Midbrain (tissue), 1 donor: ENCODE measurements at regions not wholly inside any gene's neighbourhood (a gene's known extent, or its start where the extent isn't known, plus 50 kb on each side); places are given as distances from the start of the nearest gene placed in this dataset.

Source experiments
- DNase-seq: peaks from one replicate; lab custom pipeline; 2025; lab: John Stamatoyannopoulos, UW

DNA sequence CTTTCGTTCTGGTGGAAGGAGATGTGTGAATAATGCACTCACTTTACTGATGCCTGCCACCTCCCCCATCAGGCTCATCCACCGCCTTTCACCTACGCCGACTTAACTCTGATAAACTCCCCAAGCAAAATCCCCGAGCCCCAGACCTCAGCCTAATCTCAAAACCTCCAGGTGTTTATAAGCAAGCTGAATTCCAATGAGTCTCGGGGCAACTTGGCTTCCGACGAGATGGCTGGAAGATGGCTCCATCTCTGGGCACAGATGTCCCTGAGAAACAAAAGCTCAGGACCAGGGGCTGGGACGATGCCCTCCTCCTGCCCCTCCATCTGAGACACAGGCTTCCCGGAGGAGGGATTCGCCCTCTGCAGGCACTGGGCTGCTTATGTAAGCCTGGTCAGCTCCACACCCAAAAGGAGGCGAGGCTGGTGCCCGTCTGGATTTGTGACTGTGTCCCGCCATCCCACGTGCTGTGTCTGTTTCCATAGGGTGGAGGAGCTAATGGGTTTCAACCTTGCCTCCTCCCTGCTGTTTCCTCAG, 386.4 kb upstream of the TNRC6C start:
- no peak for DNase-seq

DNA sequence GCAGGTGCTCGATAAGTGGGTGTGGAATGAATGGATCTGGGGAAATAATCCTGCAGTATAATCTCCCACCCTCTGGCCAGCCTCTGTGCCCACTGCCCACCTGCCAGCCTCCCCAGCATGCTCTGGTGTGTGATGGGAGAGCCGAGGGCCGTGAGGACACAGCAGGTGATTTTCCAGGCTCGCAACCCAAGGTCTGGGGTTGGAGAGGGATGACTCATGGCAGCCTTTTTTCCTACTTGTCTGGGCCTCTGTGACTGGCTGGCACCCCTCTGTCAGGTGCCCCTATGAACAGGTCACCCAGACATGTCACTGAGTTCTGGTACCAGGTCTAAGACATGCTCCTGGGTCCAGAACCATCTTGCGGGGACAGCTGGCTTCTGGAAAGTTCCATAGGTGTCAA, 385.7 kb upstream of the TNRC6C start:
- DNase-seq, result no peak

DNA sequence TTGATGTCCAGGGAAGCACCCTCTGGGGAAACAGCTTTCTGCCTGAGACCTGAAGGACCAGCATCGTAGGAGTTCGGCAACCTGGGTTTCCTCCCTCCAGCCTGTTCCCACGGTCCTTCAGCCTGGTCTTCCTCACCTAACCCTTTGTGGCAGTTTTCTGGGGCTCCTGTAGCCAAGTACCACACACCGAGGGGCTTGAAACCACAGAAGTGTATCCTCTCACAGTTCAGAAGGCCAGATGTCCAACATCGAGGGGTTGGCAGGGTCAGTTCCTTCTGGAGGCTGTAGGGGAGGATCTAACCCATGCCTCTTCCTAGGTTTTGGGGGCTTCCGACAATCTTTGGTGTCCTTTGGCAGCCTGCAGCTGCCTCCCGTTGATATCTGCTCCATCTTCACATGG, 381.0 kb upstream of the TNRC6C start:
- DNase-seq, result no peak

DNA sequence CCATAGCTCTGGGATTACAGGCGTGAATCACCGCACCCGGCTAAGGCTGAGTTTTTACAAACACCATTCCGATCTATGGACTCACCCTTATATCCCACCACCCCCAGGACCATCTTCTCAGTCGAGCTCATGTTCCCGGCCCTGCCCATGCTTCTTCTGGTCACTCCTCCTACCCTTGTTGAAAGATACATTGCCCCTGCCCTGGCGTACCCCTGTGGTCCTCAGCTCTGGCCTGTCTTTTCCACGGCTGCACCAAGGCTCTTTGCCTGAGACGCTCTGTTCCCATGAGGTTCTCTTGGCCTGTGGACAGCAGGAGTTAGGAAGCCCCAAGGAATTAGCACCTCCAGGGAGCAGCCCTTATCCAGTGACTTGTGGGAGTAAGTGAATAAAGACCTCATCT, 379.4 kb upstream of the TNRC6C start:
- DNase-seq, result no peak

DNA sequence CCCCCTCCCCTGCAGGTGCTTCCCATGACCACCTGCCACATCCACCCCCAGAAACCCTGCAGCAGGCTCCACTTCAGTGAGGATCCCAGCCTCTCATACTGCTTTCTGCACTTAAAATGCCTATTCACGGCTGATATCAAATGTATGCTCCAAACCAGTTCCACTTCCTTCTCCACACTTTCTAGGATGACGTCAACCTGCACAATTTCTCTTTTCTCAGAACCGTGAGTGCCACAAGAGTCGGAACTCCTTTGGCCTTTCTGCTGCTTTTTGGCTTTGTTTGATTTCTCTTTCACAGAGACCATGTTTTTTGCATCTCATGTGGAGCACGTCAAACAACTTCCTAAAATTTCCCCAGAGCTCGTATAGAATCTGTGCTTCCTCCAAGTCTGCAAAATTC, 378.8 kb upstream of the TNRC6C start:
- DNase-seq, result no peak

DNA sequence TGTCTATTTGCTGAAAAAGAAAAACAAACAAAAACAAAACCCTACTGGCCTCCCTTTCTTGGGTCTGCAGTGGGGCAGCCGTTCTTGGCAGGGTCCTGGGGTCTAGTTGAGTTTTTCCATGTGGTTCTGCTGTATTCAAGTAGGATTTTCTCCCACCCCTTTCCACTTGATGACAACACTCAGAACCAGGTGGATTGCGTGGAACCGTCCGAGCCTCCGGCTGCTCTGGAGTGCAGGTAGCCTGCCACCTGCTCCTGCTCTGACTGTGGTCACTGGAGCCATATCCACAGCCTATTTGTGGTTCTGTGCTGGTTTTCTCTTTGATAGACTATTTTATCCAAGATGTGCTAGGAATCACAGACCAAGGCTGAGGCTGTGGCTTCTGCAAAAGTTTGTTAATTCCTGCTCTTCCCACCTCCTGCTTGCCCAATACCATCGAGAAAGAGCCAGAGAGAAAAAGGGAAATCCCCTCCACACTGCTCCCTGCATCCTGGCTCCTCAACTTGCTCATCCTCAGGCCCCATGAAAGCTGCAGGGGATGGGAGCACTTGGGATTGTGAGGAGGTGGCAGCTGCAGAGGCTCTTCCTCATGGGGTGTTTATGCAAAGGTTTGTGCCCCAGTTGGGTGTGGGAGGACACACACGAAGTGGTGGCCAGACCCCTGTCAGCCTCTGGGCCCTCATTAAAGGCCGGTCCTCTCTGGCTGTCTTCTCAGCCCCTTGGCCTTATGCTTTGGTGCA, 377.8 kb upstream of the TNRC6C start:
- DNase-seq, result no peak

DNA sequence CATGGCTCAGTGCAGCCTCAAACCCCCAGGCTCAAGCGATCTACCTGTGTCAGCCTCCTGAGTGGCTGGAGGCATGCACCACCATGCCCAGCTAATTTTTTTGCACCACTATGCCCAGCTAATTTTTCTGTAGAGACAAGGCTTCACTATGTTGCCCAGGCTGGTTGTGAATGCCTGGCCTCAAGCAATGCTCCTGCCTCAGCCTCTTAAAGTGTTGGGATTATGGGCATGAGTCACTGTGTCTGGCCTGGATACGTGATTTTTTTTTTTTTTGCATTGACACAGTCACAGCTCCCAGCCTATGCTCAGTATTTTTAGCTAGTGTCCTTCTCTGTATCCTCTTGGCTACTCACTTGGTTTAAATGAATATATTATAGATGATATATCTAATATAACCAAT, 377.0 kb upstream of the TNRC6C start:
- no peak for DNase-seq

DNA sequence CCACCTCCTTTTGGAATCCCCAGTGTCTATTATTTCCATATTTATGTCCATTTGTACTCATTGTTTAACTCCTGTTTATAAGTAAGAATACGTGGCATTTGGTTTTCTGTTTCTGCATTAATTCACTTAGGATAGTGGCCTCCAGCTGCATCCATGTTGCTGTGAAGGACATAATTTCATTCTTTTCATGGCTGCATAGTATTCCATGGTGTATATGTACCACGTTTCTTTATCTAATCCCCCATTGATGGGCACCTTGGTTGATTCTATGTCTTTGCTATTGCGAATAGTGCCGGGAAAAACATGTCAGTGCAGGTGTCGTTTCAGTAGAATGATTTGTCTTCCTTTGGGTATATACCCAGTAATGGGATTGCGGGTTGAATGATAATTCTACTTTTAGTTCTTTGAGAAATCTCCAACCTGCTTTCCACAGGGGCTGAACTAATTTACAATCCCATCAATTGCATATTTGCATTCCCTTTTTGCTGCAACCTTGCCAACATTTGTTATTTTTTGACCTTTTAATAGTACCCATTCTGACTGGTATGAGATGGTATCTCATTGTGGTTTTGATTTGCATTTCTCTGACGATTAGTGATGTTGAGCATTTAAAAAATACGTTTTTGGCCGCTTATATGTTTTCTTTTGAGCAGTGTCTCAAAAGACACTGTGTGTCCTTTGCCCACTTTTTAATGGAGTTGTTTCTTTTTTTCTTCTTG, 373.2 kb upstream of the TNRC6C start:
- no peak for DNase-seq

DNA sequence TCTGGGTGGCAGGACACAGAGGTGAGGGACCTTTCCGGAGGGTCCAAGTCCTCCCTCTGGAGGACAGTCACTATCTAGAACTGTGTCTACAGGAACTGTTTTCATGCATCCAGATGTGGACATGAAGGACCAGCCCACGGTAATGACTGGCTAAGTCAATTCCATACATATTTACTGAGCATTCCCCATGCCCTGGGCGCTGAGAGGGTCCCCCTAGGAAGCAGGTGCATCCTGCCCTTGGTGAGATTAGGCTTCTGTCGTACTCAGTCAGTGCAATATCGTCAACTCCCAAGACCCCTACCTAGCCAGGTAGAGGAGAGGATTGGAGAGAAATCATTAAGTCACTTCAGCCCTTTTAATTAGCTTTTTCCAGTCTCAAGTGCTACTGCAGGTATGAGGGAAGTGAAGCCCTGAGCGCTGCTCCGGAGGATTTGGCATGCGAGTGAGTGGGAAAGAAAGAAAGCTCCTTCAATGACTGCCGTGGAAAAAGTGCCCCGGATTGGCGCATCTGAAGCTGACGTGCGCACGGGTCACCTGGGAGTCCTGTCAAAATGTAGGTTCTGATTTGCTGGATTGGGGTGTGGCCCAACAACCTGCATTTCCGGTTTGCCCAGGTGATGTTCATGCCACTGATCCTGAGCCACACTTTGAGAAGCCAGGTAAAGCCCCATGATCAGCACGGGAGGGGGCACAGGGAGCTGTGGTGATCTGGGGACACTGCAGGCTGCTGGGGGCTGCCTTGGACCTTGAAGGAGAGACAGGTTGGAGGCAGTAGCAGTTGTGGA, 367.4 kb upstream of the TNRC6C start:
- no peak for DNase-seq

DNA sequence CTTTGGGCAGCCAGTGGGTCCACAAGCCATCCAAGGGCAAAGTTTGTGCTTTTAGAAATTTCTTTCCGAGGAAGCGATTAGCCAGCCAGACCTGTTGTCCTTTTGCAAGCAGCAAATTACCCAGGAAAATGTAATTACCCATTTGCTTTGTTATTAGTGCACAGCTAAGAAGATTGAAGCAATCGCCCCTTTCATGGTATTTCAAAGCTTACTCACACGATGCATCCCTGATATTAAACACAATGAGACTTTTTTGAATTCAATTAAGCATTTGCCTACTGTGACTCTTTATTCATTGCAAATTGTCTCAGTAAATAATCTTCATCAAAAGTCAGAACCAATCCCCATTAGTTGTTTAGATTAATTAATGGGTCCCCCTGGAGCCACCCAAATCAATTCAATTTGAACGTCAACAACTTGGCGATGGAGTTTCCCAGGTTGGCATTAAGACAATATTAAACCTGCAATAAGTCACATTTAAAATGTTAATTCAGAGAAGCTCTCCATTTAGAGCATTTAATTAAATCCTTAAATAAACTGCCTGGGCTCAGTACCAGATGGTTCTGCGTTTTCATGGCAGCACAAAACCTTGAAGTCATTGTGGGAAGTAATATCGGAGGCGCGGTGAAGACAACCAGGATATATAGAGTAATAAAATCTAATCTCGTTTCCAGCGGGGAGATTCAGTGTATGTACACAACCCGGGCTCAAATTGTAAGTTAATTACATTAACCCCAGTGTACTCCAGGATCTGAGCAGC, 366.2 kb upstream of the TNRC6C start:
- DNase-seq, result no peak

DNA sequence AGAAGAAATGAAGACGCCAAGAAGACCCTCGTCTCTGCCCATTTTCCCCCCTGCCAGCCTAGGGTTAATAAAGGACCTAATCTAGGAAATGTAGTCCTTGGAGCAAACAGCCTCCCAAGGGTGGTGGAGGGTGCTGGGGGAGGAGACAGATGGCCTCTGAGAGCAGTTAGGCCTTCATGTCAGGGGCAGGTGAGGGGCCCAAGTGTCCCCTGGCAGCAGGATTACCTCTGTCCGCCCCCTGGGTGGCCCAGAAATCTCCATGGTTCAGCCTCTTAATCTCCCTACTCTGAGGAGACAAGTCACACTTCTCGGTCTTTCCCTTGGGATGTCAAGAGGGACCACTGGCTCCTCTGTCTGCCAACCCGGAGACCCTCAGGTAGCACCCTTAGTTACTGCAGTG, 365.4 kb upstream of the TNRC6C start:
- DNase-seq, result no peak

DNA sequence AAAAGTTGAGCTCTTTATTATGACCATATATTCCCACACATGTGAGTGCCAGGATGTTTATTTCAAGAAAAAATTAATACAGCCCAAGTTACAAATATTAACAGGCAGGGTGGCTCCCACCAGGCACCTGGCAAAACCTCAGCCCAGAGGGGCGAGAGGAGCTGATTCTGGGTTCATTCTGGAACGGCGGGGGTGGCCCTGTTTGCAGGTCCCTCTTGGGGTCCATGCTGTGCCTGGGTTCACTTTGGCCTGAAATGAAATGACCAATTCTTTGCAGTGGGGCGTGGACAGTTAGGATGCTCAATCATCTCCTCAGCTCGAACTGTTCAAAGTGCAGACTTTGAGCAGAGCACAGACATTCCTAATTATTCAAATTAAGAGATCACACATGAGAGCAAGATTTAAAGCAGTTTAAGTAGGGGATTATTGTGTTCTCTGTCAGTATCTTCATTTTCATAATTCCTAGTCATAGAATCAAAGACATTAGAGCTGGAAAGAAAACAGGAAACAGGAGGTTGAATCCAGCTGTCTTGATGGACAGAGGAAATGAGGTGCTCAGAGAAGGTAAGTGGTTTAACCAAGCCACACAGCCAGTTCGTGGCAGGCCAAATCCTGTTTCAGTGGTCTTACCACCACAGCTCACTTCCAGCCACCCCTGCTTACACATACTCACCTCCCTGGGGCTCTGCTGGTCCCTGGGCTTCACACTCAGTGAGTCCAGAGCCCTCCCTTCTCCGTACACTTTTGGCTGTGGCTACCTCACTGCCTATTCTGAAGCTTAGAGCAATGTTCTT, 363.9 kb upstream of the TNRC6C start:
- no peak for DNase-seq

DNA sequence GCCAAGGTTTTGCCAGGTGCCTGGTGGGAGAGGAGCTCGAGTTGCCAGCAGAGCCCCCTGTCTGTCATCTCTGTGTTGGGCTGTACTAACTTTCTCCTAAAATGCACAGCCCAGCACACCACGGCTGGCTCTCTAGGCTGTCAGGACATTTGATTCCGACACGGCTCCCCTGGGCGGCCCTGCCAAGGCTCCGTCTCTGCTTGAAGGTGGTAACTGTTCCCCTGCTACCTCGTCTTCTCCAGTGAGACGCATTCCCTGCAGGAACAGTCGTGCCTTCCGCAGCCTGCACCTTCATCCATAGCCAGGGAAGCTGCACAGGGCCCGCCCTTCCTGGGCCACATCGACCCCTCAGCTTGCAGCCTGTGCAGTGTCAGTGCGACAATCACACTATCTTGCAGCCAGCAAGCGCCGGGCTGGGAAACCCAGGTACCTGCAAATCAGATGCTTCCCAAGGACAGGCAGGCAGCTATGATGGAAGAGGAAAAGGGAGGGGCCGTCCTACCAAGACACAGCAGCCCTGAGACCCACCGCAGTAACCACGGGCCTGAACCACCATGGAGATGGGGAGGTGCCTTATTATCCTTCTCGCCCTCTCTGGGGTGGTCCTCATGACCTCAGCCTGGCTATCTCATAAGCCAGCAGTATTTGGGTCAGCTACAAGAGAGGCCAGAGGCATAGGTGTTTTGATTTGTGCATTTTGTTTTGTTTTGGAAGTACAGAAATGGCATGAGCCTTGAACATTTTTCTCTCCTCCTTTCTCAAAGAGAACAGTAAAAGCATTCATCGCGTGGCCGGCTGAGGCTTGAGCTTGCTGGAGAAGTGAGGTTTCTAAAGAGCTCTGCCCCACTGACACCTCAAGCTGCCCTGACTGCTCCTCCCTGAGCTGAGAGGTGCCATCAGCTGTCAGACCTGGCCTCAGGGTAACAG, 361.7 kb upstream of the TNRC6C start:
- DNase-seq, result no peak

DNA sequence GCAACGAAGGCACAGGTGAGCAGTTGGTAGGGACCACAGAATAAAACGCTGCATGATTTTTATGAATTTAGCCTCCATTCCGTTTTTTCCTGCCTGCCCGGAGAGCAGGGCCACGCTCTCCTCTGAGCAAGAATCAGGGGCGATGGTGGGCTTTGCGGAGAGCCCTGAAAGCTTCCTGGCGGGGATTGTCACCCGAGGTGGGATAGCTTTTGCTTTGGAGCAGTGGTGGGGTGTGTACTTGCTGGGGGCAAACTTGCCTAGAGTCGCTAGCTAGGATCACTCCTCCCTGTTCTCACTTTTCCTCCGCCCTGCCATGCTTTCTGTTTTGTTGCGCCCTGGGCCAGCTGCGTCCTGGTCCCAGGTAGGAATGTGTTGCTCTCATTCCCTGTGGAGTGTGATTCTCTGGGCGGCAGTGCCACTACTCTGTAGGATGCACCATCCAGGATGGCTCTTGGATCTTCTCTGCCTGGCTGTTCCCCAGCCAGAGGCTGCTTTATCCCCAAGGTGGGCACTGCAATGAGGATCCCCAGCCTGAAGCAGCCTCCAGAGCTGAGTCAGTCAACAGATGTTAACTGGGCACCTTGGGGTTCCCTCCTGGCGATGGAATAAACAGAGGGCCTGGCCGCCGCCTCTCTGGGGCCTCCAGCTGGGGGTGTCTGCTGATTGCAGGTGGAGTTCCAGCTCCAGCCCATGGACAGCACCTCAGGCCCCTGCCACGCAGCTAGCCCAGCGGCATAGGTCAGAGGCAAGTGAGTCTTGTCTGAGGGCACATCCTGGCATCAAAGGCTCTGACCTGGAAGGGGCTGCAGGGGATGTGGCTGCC, 360.9 kb upstream of the TNRC6C start:
- DNase-seq, result no peak

DNA sequence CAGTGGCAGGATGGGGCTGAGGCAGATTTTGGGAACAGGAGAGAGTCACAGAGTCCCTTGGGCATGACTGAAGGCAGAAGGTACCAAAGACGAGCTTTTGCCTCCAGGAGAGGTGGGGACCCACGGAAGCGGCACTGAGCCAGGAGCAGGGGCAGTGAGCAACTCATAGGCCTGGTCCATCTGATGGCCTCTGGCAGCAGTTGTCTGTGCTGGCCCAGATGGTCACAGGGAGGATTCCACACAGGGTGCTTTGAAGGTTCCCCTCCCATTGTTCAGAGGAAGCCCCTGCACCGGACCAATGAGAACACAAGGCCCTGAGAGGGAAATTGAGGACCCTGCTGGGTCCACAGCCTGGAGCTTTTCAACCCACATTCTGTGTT, 360.3 kb upstream of the TNRC6C start:
- no peak for DNase-seq

DNA sequence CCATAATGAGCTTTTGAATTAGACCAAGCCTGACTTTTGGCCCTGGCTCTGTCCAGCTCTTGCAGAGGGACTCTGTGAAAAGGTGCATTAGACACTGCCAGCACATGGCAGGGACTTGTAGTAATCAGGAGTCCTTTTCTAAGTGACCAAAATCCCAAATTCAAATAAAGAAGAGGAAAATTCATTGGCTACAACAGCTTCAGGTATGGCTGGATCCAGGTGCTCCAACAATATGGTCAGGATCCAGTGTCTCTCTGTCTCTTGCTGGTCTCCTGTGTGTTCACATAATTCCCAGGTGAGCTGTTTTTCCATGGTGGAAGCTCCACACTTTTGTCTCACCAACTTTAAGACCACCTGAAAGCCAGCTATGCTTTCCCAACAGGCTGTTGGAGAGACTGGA, 358.8 kb upstream of the TNRC6C start:
- DNase-seq, result no peak

DNA sequence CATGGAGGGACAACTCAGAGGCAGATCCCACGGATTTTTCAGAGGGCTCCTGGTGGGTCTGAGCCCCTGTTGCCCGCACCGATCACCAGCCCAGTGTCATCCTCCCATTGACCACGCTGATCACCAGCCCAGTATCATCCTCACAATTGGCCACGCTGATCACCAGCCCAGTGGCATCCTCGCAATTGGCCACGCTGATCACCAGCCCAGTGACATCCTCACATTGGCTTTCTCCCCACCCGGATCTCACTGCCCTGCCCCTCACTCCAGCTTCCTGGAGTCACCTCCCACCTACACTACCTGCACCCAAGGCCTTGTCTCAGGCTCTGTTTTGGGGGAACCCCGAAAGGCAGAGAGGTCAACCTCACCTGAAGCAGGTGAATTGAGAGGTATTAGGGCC, 358.2 kb upstream of the TNRC6C start:
- DNase-seq, result no peak

DNA sequence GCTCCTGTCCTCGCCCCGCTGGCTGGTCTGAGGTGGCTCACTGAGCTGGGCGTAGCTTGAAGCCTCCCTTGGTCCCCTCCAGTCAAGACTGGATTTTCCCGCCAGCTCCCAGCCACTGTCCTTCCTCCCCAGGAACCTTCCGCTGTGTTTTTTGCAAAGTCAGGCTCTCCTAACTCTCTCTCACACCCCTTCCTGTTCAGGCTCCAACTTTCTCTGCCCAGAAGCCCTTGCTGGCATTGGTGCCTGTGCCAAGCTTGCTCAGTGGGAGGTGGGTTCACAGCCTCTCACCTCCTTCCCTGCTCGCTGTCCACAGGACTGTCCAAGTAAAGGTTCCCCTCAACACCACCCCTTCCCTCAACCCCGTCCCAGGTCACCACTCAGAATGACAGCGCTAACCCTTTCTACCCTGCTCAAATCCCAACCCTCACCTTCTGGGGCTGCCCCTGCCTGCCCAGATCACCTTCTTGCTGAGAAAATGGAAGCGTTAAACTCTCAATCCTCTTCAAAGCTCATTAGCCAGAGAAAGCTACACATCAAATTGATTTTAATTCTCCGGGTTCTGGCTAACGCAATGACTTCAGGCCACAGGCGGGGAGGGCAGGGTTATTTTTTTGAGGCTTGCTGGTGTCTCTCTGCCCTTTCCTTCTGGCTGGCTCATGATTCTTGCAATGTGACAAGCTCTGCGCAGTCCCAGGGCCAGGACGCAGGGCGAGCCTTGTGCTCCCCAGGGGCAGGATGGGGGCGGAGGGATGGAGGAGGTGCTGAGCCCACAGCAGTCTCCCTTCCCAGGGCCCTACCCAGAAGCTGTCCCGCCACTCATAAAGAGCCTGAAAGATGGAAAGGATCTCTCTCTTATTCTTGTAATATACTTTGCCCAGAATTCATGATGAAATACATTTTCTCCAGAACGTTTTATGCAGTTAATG, 357.2 kb upstream of the TNRC6C start:
- no peak for DNase-seq
